ENCODE measurements at regions not wholly inside any gene's neighbourhood (a gene's known extent, or its start where the extent isn't known, plus 50 kb on each side); places are given as distances from the start of the nearest gene placed in this dataset.

GRCh38 chr6:33936886-33937285 lies 133.1 kb upstream of the MLN start:
- no peak overlapping the region for H3K27ac ChIP-seq

DNA sequence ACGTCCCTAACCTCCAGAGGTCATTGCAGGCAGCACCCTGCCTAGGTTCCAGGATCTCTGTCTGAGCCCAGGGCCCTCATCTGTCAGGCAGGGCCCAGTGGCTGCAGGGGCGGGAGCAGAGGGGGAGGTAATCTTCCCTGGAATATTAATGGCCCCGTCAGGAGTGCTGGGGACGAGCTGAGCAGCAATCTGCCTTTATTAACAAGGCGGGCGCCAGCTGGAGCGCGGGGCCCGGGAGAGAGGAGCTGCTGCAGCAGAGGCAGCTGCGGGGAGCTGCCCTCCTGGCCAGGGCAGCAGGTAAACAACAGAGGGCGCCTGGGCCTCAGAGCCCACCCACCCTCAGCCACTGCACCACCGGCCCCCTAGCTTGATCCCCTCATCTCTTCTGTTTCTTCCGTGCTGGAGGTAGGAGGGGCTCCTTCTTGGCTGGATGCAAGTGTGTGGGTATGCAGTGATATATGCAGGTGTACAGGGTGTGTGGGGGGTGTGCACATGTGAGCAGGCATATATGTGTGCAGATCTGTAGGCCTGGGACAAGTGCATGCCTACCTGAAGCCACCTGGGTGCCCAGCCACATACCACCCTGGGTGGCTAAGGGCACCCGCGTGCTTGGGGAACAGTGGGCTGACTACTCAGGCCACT lies 131.8 kb upstream of the MLN start:
- Histone ChIP-seq H3K4me2 (no peak overlapping the region), H3K36me3 (no peaks in the 10 kb centered on the region), H3K9ac (no peak overlapping the region), H3K27ac (no peak overlapping the region), H3K9me3 (no peaks in the 10 kb centered on the region), H3K27me3 (no peaks in the 10 kb centered on the region), H3K4me1 (peaks cover 44% of the 10 kb centered on the region), H3K4me3 (no peak overlapping the region), H4K20me1 (no peaks in the 10 kb centered on the region)
- TF ChIP-seq Cebpa-rat (IDR thresholded peaks at IDR 0.05): no peak

More at GRCh38 chr6:33936886-33937285, 133.1 kb upstream of the MLN start:
- no peak overlapping the region for H3K9ac ChIP-seq
- no peak overlapping the region for H3K4me3 ChIP-seq
- no peaks in the 10 kb centered on the region for H3K36me3 ChIP-seq
- H4K20me1 ChIP-seq: no peaks in the 10 kb centered on the region
- H3K4me1 ChIP-seq: peaks cover 34% of the 10 kb centered on the region
- TF ChIP-seq Cebpa-rat (IDR thresholded peaks at IDR 0.05): no peak
- H3K9me3 ChIP-seq: no peaks in the 10 kb centered on the region
- H3K4me2 ChIP-seq: peak overlapping the region; percentile 53
- no peaks in the 10 kb centered on the region for H3K27me3 ChIP-seq

DNA sequence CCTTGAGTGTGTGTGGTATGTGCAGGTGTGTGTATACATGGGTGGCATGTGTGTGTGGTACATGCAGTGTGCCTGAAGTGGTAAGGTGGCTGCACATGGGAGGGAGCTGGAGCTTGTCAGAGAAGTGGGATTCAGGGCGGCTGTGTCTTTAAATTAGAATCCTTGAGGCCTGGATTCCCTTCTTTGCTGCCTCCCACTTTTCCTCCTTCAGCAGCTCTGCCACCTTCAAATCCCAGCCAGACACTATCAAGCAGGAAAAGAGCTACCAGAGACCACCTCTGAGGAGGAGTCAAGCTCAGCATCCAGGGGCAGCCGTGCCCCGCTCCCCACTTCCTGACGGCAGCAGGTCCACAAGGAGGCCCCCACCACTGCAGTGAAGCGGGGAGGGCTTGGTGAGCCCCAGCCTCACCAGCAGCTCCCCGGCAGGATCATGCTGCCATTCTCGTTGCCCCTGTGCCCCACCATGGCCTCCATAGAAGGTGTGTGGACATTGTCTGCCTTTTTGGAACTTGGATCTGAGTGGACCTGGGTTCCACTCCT lies 131.0 kb upstream of the MLN start:
- no peaks in the 10 kb centered on the region for H3K27me3 ChIP-seq
- no peak overlapping the region for H3K4me3 ChIP-seq
- H3K9me3 ChIP-seq: no peaks in the 10 kb centered on the region
- no peak for TF ChIP-seq Cebpa-rat (IDR thresholded peaks at IDR 0.05)
- H3K36me3 ChIP-seq: no peaks in the 10 kb centered on the region
- H4K20me1 ChIP-seq: no peaks in the 10 kb centered on the region
- peaks cover 52% of the 10 kb centered on the region for H3K4me1 ChIP-seq
- no peak overlapping the region for H3K27ac ChIP-seq
- H3K4me2 ChIP-seq: peak overlapping the region; percentile 29; the same call in 1 of the 2 replicates
- no peak overlapping the region for H3K9ac ChIP-seq

DNA sequence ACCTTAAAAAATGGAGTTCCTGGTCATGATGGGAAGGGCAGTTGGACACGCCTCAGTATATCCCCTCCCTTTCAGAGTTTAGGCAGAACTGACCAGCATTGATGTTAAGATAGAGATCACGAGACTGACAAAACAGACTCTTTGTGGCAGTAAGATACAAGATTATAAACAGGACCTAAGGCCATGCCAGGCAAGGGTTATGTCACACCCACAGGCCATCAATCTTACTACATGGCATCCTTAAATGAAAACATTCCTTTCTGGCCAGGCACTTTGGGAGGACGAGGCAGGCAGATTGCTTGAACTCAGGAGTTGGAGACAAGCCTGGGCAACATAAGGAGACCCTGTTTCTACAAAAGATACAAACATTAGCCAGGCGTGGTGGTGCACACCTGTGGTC lies 129.3 kb upstream of the MLN start:
- H3K36me3 ChIP-seq: no peaks in the 10 kb centered on the region
- no peaks in the 10 kb centered on the region for H4K20me1 ChIP-seq
- H3K9ac ChIP-seq: no peak overlapping the region
- no peak for TF ChIP-seq Cebpa-rat (IDR thresholded peaks at IDR 0.05)
- no peak overlapping the region for H3K4me3 ChIP-seq
- H3K27me3 ChIP-seq: no peaks in the 10 kb centered on the region
- no peak overlapping the region for H3K27ac ChIP-seq
- H3K9me3 ChIP-seq: peaks cover 11% of the 10 kb centered on the region
- peaks cover 63% of the 10 kb centered on the region for H3K4me1 ChIP-seq
- no peak overlapping the region for H3K4me2 ChIP-seq

DNA sequence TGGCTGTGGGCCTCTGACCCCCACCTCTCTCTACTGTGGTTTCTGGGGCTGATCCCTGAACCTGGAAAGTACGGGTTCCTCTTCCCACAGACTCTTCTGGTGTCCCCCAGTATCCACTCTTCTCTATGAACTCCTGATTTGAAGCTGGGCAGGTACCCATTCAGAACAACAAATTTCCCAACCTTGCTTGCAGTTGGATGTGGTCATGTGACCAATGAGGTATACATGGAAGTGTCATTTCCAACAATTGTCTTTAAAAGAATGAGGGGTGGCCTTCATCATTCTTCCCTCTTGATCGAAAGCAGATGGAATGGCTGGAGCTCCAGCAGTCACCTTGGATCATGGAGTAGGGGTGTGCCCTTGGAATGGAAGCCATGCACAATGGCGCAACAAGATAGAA lies 128.0 kb upstream of the MLN start:
- no peak for TF ChIP-seq Cebpa-rat (IDR thresholded peaks at IDR 0.05)
- Histone ChIP-seq H3K4me1 (peaks cover 69% of the 10 kb centered on the region), H3K9me3 (peaks cover 14% of the 10 kb centered on the region), H3K27ac (no peak overlapping the region), H3K9ac (no peak overlapping the region), H4K20me1 (no peaks in the 10 kb centered on the region), H3K36me3 (no peaks in the 10 kb centered on the region), H3K4me2 (no peak overlapping the region), H3K27me3 (no peaks in the 10 kb centered on the region), H3K4me3 (no peak overlapping the region)

- peaks cover 14% of the 10 kb centered on the region for H3K9me3 ChIP-seq
- H3K4me3 ChIP-seq: no peak overlapping the region
- H4K20me1 ChIP-seq: no peaks in the 10 kb centered on the region
- H3K27ac ChIP-seq: peak overlapping the region; percentile 50; the same call in 1 of the 2 replicates
- no peaks in the 10 kb centered on the region for H3K27me3 ChIP-seq
- no peak for TF ChIP-seq Cebpa-rat (IDR thresholded peaks at IDR 0.05)
- no peak overlapping the region for H3K9ac ChIP-seq
- H3K4me1 ChIP-seq: peaks cover 62% of the 10 kb centered on the region
- no peaks in the 10 kb centered on the region for H3K36me3 ChIP-seq
- peak overlapping the region; percentile 75 for H3K4me2 ChIP-seq
Observed at GRCh38 chr6:33929575-33930288, 125.9 kb upstream of the MLN start.

DNA sequence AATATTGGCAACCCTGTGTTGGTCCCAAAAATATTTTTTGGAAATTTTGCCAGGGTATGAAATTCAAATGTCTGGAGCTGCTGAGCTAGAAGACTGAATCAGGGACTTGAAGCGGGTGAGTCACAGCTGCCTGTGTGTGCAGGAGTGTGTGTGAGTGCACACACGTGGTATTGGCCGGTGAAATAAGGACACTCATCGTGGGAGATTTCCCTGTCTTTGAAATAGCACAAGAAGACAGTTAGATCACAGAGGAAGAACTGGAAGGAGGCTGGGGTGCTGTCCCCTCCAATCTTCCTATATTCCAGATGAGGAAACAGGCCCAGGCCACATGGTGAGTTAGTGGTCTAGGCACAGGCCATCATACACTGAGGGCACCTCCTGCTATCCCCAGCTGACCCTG lies 123.8 kb upstream of the MLN start:
- Histone ChIP-seq H3K27me3 (no peaks in the 10 kb centered on the region), H3K4me2 (peak overlapping the region; percentile 13; the same call in 1 of the 2 replicates), H3K36me3 (no peaks in the 10 kb centered on the region), H3K4me1 (peaks cover 70% of the 10 kb centered on the region), H3K4me3 (no peak overlapping the region), H3K9ac (no peak overlapping the region), H3K9me3 (peaks cover 14% of the 10 kb centered on the region), H3K27ac (peak overlapping the region; percentile 15; the same call in 1 of the 2 replicates), H4K20me1 (no peaks in the 10 kb centered on the region)
- TF ChIP-seq Cebpa-rat (IDR thresholded peaks at IDR 0.05): no peak

DNA sequence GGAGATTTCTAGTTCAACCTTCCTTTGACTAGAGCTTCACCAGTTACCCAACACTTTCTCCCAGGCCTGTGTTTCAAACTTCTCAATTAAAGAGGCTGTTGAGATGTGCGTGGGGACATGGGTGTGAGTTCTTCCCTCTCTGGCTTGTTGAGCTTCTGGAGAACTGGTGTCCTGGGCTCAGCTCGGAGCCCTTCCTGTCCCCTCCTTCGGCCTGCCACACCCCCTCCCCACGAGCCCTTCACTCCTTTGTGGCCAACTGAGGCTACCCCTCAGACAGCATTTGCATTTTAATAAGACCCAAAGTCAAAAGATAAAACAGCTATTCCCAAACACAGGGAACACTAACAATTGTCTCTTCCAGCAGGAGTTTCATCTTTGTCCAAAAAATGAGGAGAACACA lies 123.3 kb upstream of the MLN start:
- Histone ChIP-seq H4K20me1 (no peaks in the 10 kb centered on the region), H3K36me3 (no peaks in the 10 kb centered on the region), H3K27me3 (no peaks in the 10 kb centered on the region), H3K4me1 (peaks cover 75% of the 10 kb centered on the region), H3K4me2 (no peak overlapping the region), H3K9me3 (peaks cover 14% of the 10 kb centered on the region), H3K9ac (no peak overlapping the region), H3K27ac (no peak overlapping the region), H3K4me3 (no peak overlapping the region)
- no peak for TF ChIP-seq Cebpa-rat (IDR thresholded peaks at IDR 0.05)

DNA sequence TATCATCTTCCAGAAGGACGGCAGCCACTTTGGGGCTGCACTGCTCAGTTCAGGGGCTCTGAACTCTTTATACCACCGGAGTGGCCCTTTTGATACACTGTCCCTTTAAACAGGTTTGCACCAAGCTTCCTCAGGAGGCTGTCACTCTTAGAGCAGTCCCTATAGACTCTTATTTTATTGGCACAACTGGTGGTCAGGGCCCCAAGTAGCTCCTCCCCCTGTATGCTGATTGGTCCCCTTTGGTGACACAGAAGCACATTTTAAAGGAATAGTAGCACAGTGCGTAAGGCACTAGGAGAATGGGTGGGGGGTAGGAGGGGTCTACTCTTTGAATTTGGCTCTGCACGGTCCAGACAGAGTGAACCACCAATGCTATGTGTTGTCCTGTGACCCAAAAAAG lies 122.6 kb upstream of the MLN start:
- Histone ChIP-seq H3K9ac (no peak overlapping the region), H4K20me1 (no peaks in the 10 kb centered on the region), H3K27ac (no peak overlapping the region), H3K9me3 (peaks cover 14% of the 10 kb centered on the region), H3K4me2 (no peak overlapping the region), H3K4me3 (no peak overlapping the region), H3K27me3 (no peaks in the 10 kb centered on the region), H3K36me3 (no peaks in the 10 kb centered on the region), H3K4me1 (peaks cover 80% of the 10 kb centered on the region)
- no peak for TF ChIP-seq Cebpa-rat (IDR thresholded peaks at IDR 0.05)

DNA sequence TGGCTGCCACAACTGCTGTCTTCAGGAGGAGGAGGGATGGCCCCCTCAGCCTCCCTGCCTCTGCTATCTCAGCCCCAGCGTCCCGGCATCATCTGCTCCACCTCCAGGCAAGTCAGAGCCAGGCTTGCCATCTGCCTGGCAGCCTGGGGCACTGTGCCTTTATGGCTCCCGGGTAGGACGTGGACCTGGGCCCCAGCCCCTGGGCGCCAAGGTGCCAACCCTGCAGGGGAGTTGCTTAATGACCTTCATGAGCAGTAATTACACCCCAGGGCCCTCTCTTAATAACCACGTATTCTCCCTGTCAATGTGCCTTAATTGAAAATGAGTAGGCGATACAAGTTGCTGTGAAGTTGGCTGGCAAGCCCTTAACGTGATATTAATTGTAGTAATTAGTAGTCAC lies 122.1 kb upstream of the MLN start:
- Histone ChIP-seq H3K27ac (no peak overlapping the region), H3K36me3 (no peaks in the 10 kb centered on the region), H3K27me3 (no peaks in the 10 kb centered on the region), H4K20me1 (no peaks in the 10 kb centered on the region), H3K4me2 (no peak overlapping the region), H3K9me3 (peaks cover 14% of the 10 kb centered on the region), H3K4me1 (peaks cover 80% of the 10 kb centered on the region), H3K9ac (no peak overlapping the region), H3K4me3 (no peak overlapping the region)
- no peak for TF ChIP-seq Cebpa-rat (IDR thresholded peaks at IDR 0.05)

Measured in BLaER1 (cell line).